Mesenchymal stem cell (in vitro differentiated cells and primary cell): ENCODE measurements at regions not wholly inside any gene's neighbourhood (a gene's known extent, or its start where the extent isn't known, plus 50 kb on each side); places are given as distances from the start of the nearest gene placed in this dataset.
"Not testable (repeated sequence)": the region's sequence is repeated elsewhere in the genome, so short reads cannot be mapped to it uniquely, and the experiment has no call there.

Source experiments
- DNase-seq: peaks from one replicate; pipeline ENCODE4 v3.0.0-alpha.2; 2013
- H2AFZ ChIP-seq: one replicate; pipeline ENCODE4 v1.6.1; 2013; ENCODE audit warnings: low read depth, mild to moderate bottlenecking, control low read depth, inconsistent platforms, low read length, moderate library complexity
- H2AK5ac ChIP-seq: 2 replicates; pipeline ENCODE4 v1.6.1; 2013; ENCODE audit warnings: low read length, moderate library complexity, mild to moderate bottlenecking, inconsistent platforms; ENCODE audit not compliant: severe bottlenecking
- H2BK120ac ChIP-seq: one replicate; pipeline ENCODE4 v1.6.1; 2013; ENCODE audit warnings: low read depth, mild to moderate bottlenecking, inconsistent platforms, low read length, moderate library complexity
- H2BK12ac ChIP-seq, 2 experiments: one replicate each; pipeline ENCODE4 v1.6.1; 2013; ENCODE audit warnings: inconsistent platforms in 2 of 2, low read length in 2 of 2, mild to moderate bottlenecking in 2 of 2, moderate library complexity in 2 of 2, control low read depth in 1 of 2
- H2BK15ac ChIP-seq: one replicate; pipeline ENCODE4 v1.6.1; 2013; ENCODE audit warnings: mild to moderate bottlenecking, low read depth, inconsistent platforms; ENCODE audit not compliant: poor library complexity, severe bottlenecking
- H2BK5ac ChIP-seq: 2 replicates; pipeline ENCODE4 v1.6.1; 2013; ENCODE audit warnings: low read depth, mild to moderate bottlenecking, low read length, control low read depth, inconsistent platforms; ENCODE audit not compliant: poor library complexity, severe bottlenecking
- H3K14ac ChIP-seq, 2 experiments: one replicate each; pipeline ENCODE4 v1.6.1; 2013; ENCODE audit warnings: inconsistent platforms in 2 of 2, low read length in 2 of 2, control low read depth in 1 of 2, mild to moderate bottlenecking in 1 of 2, moderate library complexity in 1 of 2
- H3K18ac ChIP-seq, 2 experiments: one replicate each; pipeline ENCODE4 v1.6.1; 2013; ENCODE audit warnings: inconsistent platforms in 2 of 2, low read length in 2 of 2, control low read depth in 1 of 2, low read depth in 1 of 2, mild to moderate bottlenecking in 1 of 2
- H3K23ac ChIP-seq, 2 experiments: one replicate each; pipeline ENCODE4 v1.6.1; 2013; ENCODE audit warnings: inconsistent platforms in 2 of 2, low read length in 2 of 2, mild to moderate bottlenecking in 2 of 2, moderate library complexity in 2 of 2, control low read depth in 1 of 2
- H3K27ac ChIP-seq: 2 replicates; pipeline ENCODE4 v1.5.1; 2013; ENCODE audit warnings: mild to moderate bottlenecking, moderate library complexity, low read length, control low read depth, inconsistent platforms; ENCODE audit not compliant: poor library complexity, severe bottlenecking
- H3K27me3 ChIP-seq, 2 experiments: 2 replicates each; pipeline versions ENCODE4 v1.6.1 to v1.7.0; 2013; ENCODE audit warnings: low read length in 2 of 2, mild to moderate bottlenecking in 2 of 2, moderate library complexity in 2 of 2, control low read depth in 1 of 2, inconsistent platforms in 1 of 2; ENCODE audit not compliant: control insufficient read depth in 1 of 2, insufficient read depth in 1 of 2
- H3K36me3 ChIP-seq, 2 experiments: 2 replicates each; pipeline versions ENCODE4 v1.6.1 to v1.7.0; 2013; ENCODE audit warnings: low read length in 2 of 2, control low read depth in 1 of 2, inconsistent platforms in 1 of 2, low read depth in 1 of 2, mild to moderate bottlenecking in 1 of 2; ENCODE audit not compliant: insufficient read depth in 2 of 2, control insufficient read depth in 1 of 2
- H3K4ac ChIP-seq, 2 experiments: one replicate each; pipeline ENCODE4 v1.6.1; 2013; ENCODE audit warnings: inconsistent platforms in 2 of 2, low read length in 2 of 2, mild to moderate bottlenecking in 2 of 2, moderate library complexity in 2 of 2, control low read depth in 1 of 2, low read depth in 1 of 2
- H3K4me1 ChIP-seq: 2 replicates; pipeline ENCODE4 v1.6.1; 2013; ENCODE audit warnings: low read depth, low read length, control low read depth; ENCODE audit not compliant: control insufficient read depth, insufficient read depth
- H3K4me2 ChIP-seq: 2 replicates; pipeline ENCODE4 v1.6.1; 2013; ENCODE audit warnings: low read length, mild to moderate bottlenecking, inconsistent platforms; ENCODE audit not compliant: poor library complexity, severe bottlenecking
- H3K4me3 ChIP-seq, 2 experiments: 2 replicates each; pipeline versions ENCODE4 v1.5.1 to v1.7.0; 2013; ENCODE audit warnings: low read length in 2 of 2, mild to moderate bottlenecking in 2 of 2, control low read depth in 1 of 2, low read depth in 1 of 2; ENCODE audit not compliant: insufficient read depth in 1 of 2
- H3K79me1 ChIP-seq: replicated peaks from 2 replicates; pipeline ENCODE4 v1.6.1; 2013; ENCODE audit warnings: mild to moderate bottlenecking, control low read depth, low read length, inconsistent platforms; ENCODE audit not compliant: poor library complexity, severe bottlenecking
- H3K9ac ChIP-seq: 2 replicates; pipeline ENCODE4 v1.7.0; 2013; ENCODE audit warnings: mild to moderate bottlenecking, low read length, moderate library complexity
- H3K9me3 ChIP-seq: 2 replicates; pipeline ENCODE4 v1.7.0; 2013; ENCODE audit warnings: mild to moderate bottlenecking, low read length; ENCODE audit not compliant: control insufficient read depth
- H4K8ac ChIP-seq: one replicate; pipeline ENCODE4 v1.6.1; 2013; ENCODE audit warnings: inconsistent platforms, mild to moderate bottlenecking, low read length, moderate library complexity
- H4K91ac ChIP-seq: one replicate; pipeline ENCODE4 v1.6.1; 2013; ENCODE audit warnings: mild to moderate bottlenecking, low read length, inconsistent platforms
- WGBS: methylation state at CpG from one replicate; pipeline ENCODE4 v1.1.7; 2013; ENCODE audit warnings: mixed read lengths; 5-methylcytosine and 5-hydroxymethylcytosine counted together

DNA sequence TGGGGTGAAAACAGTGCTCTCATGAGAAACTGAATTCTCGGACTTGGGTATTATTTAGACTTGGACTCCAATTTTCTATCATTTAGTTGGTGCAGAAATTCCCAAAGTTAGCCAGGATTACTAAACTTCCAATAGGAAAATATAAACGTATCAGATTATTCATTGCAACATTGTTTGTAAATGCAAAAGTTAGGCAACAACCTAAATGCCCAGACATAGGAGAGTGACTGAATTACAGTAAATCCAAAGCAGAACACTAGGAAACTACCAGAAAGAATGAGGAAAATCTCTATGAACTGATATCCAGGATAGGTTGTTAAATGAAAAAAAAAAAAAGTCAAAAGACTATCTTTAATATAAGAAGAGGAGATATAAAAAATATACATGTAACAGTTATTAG, 96.2 kb upstream of the DPY19L1 start:
- not testable (repeated sequence) for H4K91ac ChIP-seq, H2BK12ac ChIP-seq, H3K9ac ChIP-seq, H2AK5ac ChIP-seq, H3K4me1 ChIP-seq, H3K4me3 ChIP-seq, H3K27ac ChIP-seq, DNase-seq, H2BK5ac ChIP-seq, H3K27me3 ChIP-seq, H2AFZ ChIP-seq, H3K4me2 ChIP-seq, H3K4ac ChIP-seq, H3K36me3 ChIP-seq, H3K9me3 ChIP-seq, H3K18ac ChIP-seq, H2BK15ac ChIP-seq, H3K14ac ChIP-seq, H3K79me1 ChIP-seq, H3K23ac ChIP-seq, H4K8ac ChIP-seq, H2BK120ac ChIP-seq
- 100% methylated on average over 1 of the region's 2 CpGs for WGBS

DNA sequence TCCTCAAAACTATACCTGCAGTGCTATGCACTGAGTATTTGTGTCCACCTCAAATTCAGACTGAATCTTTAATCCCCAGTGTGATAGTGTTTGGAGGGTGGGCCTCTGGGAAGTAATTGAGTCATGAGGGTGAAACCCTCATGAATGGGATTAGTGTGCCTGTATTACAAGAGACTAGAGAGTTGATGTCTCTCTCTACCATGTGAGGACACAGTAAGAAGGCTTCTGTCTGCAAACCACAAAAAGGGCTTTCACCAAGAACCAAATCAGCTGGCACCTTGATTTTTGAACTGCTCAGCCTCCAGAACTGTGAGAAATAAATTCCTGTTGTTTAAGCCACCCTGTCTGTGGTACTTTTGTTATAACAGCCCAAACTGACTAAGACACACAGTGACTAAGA, 95.7 kb upstream of the DPY19L1 start:
- not testable (repeated sequence) for H2BK12ac ChIP-seq, H3K23ac ChIP-seq, H2BK120ac ChIP-seq, H3K4ac ChIP-seq, H4K8ac ChIP-seq, H3K4me2 ChIP-seq, DNase-seq, H3K27ac ChIP-seq, H3K36me3 ChIP-seq, H4K91ac ChIP-seq, H3K18ac ChIP-seq, H3K9ac ChIP-seq, H3K27me3 ChIP-seq, H3K79me1 ChIP-seq, H2BK15ac ChIP-seq, H3K9me3 ChIP-seq, H2BK5ac ChIP-seq, H3K4me1 ChIP-seq, H3K4me3 ChIP-seq, H2AFZ ChIP-seq, H3K14ac ChIP-seq, H2AK5ac ChIP-seq

GRCh38 chr7:35128662-35129061, 91.4 kb upstream of the DPY19L1 start:
- not testable (repeated sequence) for H3K9ac ChIP-seq, H4K8ac ChIP-seq, H3K4me2 ChIP-seq, H2AFZ ChIP-seq, H3K4me3 ChIP-seq, H4K91ac ChIP-seq, H3K4me1 ChIP-seq, DNase-seq, H3K18ac ChIP-seq, H2BK15ac ChIP-seq, H3K36me3 ChIP-seq, H2AK5ac ChIP-seq, H3K9me3 ChIP-seq, H3K4ac ChIP-seq, H3K79me1 ChIP-seq, H2BK5ac ChIP-seq, H3K27ac ChIP-seq, H3K14ac ChIP-seq, H3K27me3 ChIP-seq, H2BK12ac ChIP-seq, H3K23ac ChIP-seq, H2BK120ac ChIP-seq
- WGBS: 90% methylated on average over 2 of the region's 2 CpGs

- not testable (repeated sequence) for H3K36me3 ChIP-seq, H3K14ac ChIP-seq
- 58% methylated on average over 2 of the region's 6 CpGs for WGBS
Observed at GRCh38 chr7:35118526-35118925, 81.2 kb upstream of the DPY19L1 start.

More at GRCh38 chr7:35118526-35118925, 81.2 kb upstream of the DPY19L1 start:
- not testable (repeated sequence) for H3K27ac ChIP-seq, H2BK120ac ChIP-seq, H4K91ac ChIP-seq, H3K27me3 ChIP-seq, DNase-seq, H3K18ac ChIP-seq, H2BK5ac ChIP-seq, H3K9me3 ChIP-seq, H3K4ac ChIP-seq, H4K8ac ChIP-seq, H2AFZ ChIP-seq, H2BK12ac ChIP-seq, H3K4me3 ChIP-seq, H3K79me1 ChIP-seq, H2BK15ac ChIP-seq, H3K23ac ChIP-seq, H3K9ac ChIP-seq, H3K4me2 ChIP-seq, H2AK5ac ChIP-seq, H3K4me1 ChIP-seq
